ENCODE measurements at regions not wholly inside any gene's neighbourhood (a gene's known extent, or its start where the extent isn't known, plus 50 kb on each side); places are given as distances from the start of the nearest gene placed in this dataset.

- TF ChIP-seq, protein P1, sequence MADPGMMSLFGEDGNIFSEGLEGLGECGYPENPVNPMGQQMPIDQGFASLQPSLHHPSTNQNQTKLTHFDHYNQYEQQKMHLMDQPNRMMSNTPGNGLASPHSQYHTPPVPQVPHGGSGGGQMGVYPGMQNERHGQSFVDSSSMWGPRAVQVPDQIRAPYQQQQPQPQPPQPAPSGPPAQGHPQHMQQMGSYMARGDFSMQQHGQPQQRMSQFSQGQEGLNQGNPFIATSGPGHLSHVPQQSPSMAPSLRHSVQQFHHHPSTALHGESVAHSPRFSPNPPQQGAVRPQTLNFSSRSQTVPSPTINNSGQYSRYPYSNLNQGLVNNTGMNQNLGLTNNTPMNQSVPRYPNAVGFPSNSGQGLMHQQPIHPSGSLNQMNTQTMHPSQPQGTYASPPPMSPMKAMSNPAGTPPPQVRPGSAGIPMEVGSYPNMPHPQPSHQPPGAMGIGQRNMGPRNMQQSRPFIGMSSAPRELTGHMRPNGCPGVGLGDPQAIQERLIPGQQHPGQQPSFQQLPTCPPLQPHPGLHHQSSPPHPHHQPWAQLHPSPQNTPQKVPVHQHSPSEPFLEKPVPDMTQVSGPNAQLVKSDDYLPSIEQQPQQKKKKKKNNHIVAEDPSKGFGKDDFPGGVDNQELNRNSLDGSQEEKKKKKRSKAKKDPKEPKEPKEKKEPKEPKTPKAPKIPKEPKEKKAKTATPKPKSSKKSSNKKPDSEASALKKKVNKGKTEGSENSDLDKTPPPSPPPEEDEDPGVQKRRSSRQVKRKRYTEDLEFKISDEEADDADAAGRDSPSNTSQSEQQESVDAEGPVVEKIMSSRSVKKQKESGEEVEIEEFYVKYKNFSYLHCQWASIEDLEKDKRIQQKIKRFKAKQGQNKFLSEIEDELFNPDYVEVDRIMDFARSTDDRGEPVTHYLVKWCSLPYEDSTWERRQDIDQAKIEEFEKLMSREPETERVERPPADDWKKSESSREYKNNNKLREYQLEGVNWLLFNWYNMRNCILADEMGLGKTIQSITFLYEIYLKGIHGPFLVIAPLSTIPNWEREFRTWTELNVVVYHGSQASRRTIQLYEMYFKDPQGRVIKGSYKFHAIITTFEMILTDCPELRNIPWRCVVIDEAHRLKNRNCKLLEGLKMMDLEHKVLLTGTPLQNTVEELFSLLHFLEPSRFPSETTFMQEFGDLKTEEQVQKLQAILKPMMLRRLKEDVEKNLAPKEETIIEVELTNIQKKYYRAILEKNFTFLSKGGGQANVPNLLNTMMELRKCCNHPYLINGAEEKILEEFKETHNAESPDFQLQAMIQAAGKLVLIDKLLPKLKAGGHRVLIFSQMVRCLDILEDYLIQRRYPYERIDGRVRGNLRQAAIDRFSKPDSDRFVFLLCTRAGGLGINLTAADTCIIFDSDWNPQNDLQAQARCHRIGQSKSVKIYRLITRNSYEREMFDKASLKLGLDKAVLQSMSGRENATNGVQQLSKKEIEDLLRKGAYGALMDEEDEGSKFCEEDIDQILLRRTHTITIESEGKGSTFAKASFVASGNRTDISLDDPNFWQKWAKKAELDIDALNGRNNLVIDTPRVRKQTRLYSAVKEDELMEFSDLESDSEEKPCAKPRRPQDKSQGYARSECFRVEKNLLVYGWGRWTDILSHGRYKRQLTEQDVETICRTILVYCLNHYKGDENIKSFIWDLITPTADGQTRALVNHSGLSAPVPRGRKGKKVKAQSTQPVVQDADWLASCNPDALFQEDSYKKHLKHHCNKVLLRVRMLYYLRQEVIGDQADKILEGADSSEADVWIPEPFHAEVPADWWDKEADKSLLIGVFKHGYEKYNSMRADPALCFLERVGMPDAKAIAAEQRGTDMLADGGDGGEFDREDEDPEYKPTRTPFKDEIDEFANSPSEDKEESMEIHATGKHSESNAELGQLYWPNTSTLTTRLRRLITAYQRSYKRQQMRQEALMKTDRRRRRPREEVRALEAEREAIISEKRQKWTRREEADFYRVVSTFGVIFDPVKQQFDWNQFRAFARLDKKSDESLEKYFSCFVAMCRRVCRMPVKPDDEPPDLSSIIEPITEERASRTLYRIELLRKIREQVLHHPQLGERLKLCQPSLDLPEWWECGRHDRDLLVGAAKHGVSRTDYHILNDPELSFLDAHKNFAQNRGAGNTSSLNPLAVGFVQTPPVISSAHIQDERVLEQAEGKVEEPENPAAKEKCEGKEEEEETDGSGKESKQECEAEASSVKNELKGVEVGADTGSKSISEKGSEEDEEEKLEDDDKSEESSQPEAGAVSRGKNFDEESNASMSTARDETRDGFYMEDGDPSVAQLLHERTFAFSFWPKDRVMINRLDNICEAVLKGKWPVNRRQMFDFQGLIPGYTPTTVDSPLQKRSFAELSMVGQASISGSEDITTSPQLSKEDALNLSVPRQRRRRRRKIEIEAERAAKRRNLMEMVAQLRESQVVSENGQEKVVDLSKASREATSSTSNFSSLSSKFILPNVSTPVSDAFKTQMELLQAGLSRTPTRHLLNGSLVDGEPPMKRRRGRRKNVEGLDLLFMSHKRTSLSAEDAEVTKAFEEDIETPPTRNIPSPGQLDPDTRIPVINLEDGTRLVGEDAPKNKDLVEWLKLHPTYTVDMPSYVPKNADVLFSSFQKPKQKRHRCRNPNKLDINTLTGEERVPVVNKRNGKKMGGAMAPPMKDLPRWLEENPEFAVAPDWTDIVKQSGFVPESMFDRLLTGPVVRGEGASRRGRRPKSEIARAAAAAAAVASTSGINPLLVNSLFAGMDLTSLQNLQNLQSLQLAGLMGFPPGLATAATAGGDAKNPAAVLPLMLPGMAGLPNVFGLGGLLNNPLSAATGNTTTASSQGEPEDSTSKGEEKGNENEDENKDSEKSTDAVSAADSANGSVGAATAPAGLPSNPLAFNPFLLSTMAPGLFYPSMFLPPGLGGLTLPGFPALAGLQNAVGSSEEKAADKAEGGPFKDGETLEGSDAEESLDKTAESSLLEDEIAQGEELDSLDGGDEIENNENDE (IDR thresholded peaks at IDR 0.05; ENCODE audit: insufficient replicate concordance, low read length) = no peak
Observed at GRCh38 chr3:181568248-181568647, 143.5 kb upstream of the SOX2 start (continued).
